ENCODE measurements at regions not wholly inside any gene's neighbourhood (a gene's known extent, or its start where the extent isn't known, plus 50 kb on each side); places are given as distances from the start of the nearest gene placed in this dataset.
"Not testable (repeated sequence)": the region's sequence is repeated elsewhere in the genome, so short reads cannot be mapped to it uniquely, and the experiment has no call there.

DNA sequence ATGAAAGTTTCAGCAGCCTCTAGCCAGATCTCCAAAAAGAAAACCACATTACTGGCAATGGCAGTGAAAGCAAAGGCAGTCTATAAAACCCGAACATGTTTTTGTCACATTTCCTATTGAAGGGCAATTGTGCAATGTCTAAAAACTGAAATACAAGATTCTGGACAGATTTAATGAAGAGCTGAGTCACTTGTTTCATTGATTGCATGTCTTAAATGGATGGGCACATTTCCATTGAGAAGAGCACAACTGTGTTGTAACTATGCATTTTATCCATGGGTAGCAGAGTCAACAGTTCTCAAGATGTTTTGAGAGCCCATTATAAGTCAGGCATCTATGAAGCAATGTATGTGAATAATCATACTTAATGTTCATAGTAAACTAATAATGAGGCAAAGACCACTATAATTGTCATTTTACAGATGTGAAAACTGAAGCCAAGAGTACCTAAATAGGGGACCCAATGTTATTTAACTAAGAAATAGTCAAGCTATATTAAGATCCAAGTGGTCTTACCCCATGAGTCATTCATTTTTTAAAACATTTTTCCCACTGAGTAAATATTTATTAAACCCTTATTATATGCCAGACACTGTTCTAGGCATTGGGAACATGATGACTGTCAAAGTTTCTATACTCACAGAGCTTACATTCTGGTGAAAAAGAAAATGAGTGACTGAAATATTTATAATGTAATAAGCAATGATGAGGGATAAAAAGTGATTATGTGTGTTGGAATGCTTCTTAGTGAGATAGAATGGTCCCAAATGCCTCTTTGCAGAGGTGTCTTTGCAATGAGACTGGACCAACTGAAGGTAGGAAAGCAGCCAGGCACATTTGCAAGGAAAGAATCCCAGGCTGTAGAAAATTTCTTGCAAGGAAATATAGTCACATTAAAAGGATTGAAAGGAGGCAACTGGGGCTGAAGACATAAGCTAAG is 818.9 kb upstream of the ACVR2A start:
- Mint-ChIP-seq H3K9me3 (peaks cover 4 to 17% (median 8%) of the 10 kb centered on the region in 3 donors), H3K4me3 (no peak overlapping the region), H3K4me1 (no peaks in the 10 kb centered on the region), H3K27ac (no peak overlapping the region), H3K27me3 (peaks cover 6% of the 10 kb centered on the region), H3K36me3 (peaks cover 1% of the 10 kb centered on the region)

DNA sequence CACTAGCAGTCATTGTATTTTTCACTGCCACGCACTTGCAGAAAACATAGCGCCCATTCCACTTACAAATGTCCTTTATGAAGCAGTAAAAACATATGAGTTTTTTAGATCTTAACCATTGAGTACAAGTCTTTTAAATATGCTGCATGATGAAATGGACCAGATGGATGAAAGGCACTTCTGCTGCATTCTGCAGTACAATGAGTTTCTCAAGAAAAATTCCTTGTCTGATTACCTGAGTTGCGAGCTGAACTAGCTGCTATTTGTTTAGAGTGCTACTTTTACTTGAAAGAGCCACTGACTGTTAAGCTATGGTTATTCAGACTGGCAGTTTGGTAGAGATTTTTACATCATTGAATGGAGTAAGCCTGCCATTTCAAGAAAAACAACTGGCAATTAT is 825.5 kb upstream of the ACVR2A start:
- no peaks in the 10 kb centered on the region for H3K4me1 Mint-ChIP-seq
- H3K27me3 Mint-ChIP-seq = no peaks in the 10 kb centered on the region
- no peaks in the 10 kb centered on the region for H3K36me3 Mint-ChIP-seq

GRCh38 chr2:147017951-147018645 is 826.7 kb upstream of the ACVR2A start:
- H3K27me3 Mint-ChIP-seq = no peaks in the 10 kb centered on the region
- H3K9me3 Mint-ChIP-seq = peaks cover 5 to 12% (median 5%) of the 10 kb centered on the region in 3 donors
- H3K36me3 Mint-ChIP-seq = no peaks in the 10 kb centered on the region
- no peak overlapping the region for H3K27ac Mint-ChIP-seq
- H3K4me1 Mint-ChIP-seq = no peaks in the 10 kb centered on the region
- H3K4me3 Mint-ChIP-seq = no peak overlapping the region

More for the DNA sequence above, 825.5 kb upstream of the ACVR2A start:
- H3K4me3 Mint-ChIP-seq = no peak overlapping the region
- peaks cover 5 to 12% (median 6%) of the 10 kb centered on the region in 3 donors for H3K9me3 Mint-ChIP-seq
- H3K27ac Mint-ChIP-seq = no peak overlapping the region

DNA sequence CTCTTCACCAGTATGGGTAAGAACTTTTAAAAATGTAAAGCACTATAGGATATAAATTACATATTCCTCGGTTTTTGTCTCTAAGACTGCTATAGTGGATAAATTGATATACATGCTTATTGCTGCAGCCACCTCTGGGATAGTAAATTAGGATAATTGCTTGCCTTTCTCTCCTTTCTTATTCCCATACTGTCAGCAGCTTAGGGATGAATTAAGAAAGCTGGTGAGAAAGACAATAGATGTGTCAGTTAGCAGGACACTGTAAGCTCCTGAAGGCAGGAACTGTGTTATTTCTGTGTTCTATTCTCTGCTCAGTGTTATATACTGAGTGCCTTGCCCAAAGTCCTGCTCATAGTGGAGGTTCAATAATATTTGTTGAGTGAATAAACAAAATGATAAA is 828.6 kb upstream of the ACVR2A start:
- H3K4me3 Mint-ChIP-seq = no peak overlapping the region
- no peaks in the 10 kb centered on the region for H3K27me3 Mint-ChIP-seq
- no peak overlapping the region for H3K27ac Mint-ChIP-seq
- no peaks in the 10 kb centered on the region for H3K36me3 Mint-ChIP-seq
- no peaks in the 10 kb centered on the region for H3K4me1 Mint-ChIP-seq
- H3K9me3 Mint-ChIP-seq = peaks cover 0 to 1% (median 0%) of the 10 kb centered on the region in 3 donors

GRCh38 chr2:147015591-147015990 is 829.2 kb upstream of the ACVR2A start:
- Mint-ChIP-seq H3K4me1 (no peaks in the 10 kb centered on the region), H3K27me3 (no peaks in the 10 kb centered on the region), H3K9me3 (peaks cover 0 to 1% (median 0%) of the 10 kb centered on the region in 3 donors), H3K27ac (no peak overlapping the region), H3K36me3 (no peaks in the 10 kb centered on the region), H3K4me3 (no peak overlapping the region)

GRCh38 chr2:147013696-147014392 is 831.0 kb upstream of the ACVR2A start:
- no peaks in the 10 kb centered on the region for H3K27me3 Mint-ChIP-seq
- no peaks in the 10 kb centered on the region for H3K36me3 Mint-ChIP-seq
- H3K9me3 Mint-ChIP-seq = no peaks in the 10 kb centered on the region
- H3K4me3 Mint-ChIP-seq = no peak overlapping the region
- no peaks in the 10 kb centered on the region for H3K4me1 Mint-ChIP-seq
- H3K27ac Mint-ChIP-seq = no peak overlapping the region

GRCh38 chr2:147008481-147008880 is 836.3 kb upstream of the ACVR2A start:
- Mint-ChIP-seq H3K4me1 (no peaks in the 10 kb centered on the region), H3K9me3 (no peaks in the 10 kb centered on the region), H3K36me3 (no peaks in the 10 kb centered on the region), H3K27me3 (no peaks in the 10 kb centered on the region), H3K4me3 (no peak overlapping the region), H3K27ac (no peak overlapping the region)

- no peaks in the 10 kb centered on the region for H3K4me1 Mint-ChIP-seq
- H3K27ac Mint-ChIP-seq = no peak overlapping the region
- H3K36me3 Mint-ChIP-seq = no peaks in the 10 kb centered on the region
- no peak overlapping the region for H3K4me3 Mint-ChIP-seq
- H3K27me3 Mint-ChIP-seq = no peaks in the 10 kb centered on the region
- H3K9me3 Mint-ChIP-seq = no peaks in the 10 kb centered on the region
These were observed 838.1 kb upstream of the ACVR2A start for GRCh38 chr2:147006736-147007141.

DNA sequence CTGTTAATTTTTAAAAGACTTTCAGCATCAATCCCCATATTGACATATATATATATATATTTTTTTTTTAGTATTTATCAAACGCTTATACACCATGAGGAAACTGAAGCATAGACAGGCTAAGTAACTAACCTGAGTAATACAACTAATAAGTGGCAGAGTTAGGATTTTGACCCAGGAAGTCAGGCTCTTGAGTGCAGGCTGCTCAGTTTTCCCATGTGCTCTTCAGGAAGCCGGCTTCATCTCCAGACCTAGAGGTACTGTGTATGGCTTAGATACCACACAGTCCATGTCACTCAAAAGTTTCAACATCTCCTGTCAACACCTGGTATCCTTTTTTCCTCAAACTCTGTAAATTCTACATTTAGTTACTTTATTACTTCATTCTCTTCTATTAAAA is 841.7 kb upstream of the ACVR2A start:
- Mint-ChIP-seq H3K27ac (no peak overlapping the region), H3K9me3 (no peaks in the 10 kb centered on the region), H3K4me1 (no peaks in the 10 kb centered on the region)

GRCh38 chr2:147002256-147002655 is 842.6 kb upstream of the ACVR2A start:
- H3K27ac Mint-ChIP-seq = no peak overlapping the region
- no peaks in the 10 kb centered on the region for H3K36me3 Mint-ChIP-seq
- H3K4me1 Mint-ChIP-seq = no peaks in the 10 kb centered on the region
- no peak overlapping the region for H3K4me3 Mint-ChIP-seq
- H3K27me3 Mint-ChIP-seq = no peaks in the 10 kb centered on the region
- no peaks in the 10 kb centered on the region for H3K9me3 Mint-ChIP-seq

More for the DNA sequence above, 841.7 kb upstream of the ACVR2A start:
- Mint-ChIP-seq H3K27me3 (no peaks in the 10 kb centered on the region), H3K36me3 (no peaks in the 10 kb centered on the region), H3K4me3 (no peak overlapping the region)

DNA sequence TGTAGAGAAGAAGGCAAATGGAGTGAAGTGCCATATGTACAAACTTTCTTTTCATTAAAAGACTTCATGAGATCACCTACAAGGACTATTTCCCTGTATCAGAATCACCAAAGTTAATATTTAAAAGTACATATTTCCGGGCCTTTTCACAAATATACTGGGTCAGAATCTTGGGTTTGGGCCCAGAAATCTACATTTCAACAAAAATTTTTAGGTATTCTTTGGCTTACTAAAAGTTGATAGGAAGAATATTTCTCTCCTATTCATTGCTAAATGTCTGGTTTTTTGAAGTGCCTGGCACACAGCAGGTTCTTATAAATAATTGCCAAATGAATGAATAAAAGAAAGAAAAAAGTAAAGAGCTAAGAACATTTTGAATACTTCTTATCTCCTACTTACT is 843.8 kb upstream of the ACVR2A start:
- no peak overlapping the region for H3K27ac Mint-ChIP-seq
- no peaks in the 10 kb centered on the region for H3K9me3 Mint-ChIP-seq
- H3K4me3 Mint-ChIP-seq = no peak overlapping the region
- H3K36me3 Mint-ChIP-seq = no peaks in the 10 kb centered on the region
- no peaks in the 10 kb centered on the region for H3K4me1 Mint-ChIP-seq
- no peaks in the 10 kb centered on the region for H3K27me3 Mint-ChIP-seq

GRCh38 chr2:147000151-147000550 is 844.7 kb upstream of the ACVR2A start:
- H3K9me3 Mint-ChIP-seq, H3K27ac Mint-ChIP-seq, H3K36me3 Mint-ChIP-seq, H3K27me3 Mint-ChIP-seq, H3K4me3 Mint-ChIP-seq, H3K4me1 Mint-ChIP-seq: not testable (repeated sequence)

GRCh38 chr2:146997945-146998344 is 846.9 kb upstream of the ACVR2A start:
- Mint-ChIP-seq H3K27ac (no peak overlapping the region), H3K4me1 (no peaks in the 10 kb centered on the region), H3K27me3 (no peaks in the 10 kb centered on the region), H3K36me3 (no peaks in the 10 kb centered on the region), H3K4me3 (no peak overlapping the region), H3K9me3 (no peaks in the 10 kb centered on the region)

DNA sequence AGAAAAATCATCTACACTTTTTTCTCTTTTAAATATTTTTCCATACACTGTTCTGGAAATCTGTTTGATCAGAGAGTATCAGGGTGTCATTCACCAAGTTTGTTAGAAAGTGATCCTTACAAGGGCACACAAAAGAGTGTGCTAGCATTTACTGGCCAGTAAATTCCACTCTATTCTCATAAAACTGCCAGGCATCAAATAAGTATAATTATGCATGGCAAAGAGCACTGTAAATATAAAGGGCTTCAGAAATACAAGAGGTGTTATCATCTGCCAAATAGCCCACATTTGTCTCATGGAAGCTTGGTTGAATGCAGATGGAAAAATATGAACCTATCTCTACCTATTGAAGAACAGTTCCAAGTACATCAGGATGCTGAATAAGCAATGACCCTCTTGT is 847.3 kb upstream of the ACVR2A start:
- no peak overlapping the region for H3K4me3 Mint-ChIP-seq

DNA sequence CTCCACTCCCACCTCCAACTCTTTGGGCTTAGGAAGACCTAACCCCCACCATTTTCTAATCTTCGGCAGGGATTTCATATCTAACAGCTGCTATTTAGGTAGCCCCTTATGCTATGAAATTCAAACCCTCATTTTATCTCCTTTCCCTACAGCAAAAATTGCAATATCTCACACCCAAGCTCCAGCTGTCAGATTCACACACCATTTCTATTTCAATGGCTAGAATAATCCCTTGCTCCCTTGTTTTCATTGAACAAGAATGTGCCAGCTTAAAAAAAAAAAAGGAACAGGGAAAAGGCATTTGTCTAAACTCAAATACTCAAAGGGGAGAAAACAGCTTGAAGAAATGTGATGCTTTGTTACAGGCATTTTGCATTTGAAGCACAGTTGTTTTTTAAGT is 850.6 kb upstream of the ACVR2A start:
- H3K27me3 Mint-ChIP-seq = no peaks in the 10 kb centered on the region
- H3K27ac Mint-ChIP-seq = no peak overlapping the region
- no peaks in the 10 kb centered on the region for H3K4me1 Mint-ChIP-seq
- peak overlapping the region in 1 of 4 donors; percentile 9 for H3K4me3 Mint-ChIP-seq
- no peaks in the 10 kb centered on the region for H3K36me3 Mint-ChIP-seq
- H3K9me3 Mint-ChIP-seq = no peaks in the 10 kb centered on the region

More for the DNA sequence above, 847.3 kb upstream of the ACVR2A start:
- no peaks in the 10 kb centered on the region for H3K4me1 Mint-ChIP-seq
- no peaks in the 10 kb centered on the region for H3K36me3 Mint-ChIP-seq
- no peaks in the 10 kb centered on the region for H3K9me3 Mint-ChIP-seq
- H3K27ac Mint-ChIP-seq = no peak overlapping the region
- no peaks in the 10 kb centered on the region for H3K27me3 Mint-ChIP-seq
